ENCODE measurements at regions not wholly inside any gene's neighbourhood (a gene's known extent, or its start where the extent isn't known, plus 50 kb on each side); places are given as distances from the start of the nearest gene placed in this dataset.

DNA sequence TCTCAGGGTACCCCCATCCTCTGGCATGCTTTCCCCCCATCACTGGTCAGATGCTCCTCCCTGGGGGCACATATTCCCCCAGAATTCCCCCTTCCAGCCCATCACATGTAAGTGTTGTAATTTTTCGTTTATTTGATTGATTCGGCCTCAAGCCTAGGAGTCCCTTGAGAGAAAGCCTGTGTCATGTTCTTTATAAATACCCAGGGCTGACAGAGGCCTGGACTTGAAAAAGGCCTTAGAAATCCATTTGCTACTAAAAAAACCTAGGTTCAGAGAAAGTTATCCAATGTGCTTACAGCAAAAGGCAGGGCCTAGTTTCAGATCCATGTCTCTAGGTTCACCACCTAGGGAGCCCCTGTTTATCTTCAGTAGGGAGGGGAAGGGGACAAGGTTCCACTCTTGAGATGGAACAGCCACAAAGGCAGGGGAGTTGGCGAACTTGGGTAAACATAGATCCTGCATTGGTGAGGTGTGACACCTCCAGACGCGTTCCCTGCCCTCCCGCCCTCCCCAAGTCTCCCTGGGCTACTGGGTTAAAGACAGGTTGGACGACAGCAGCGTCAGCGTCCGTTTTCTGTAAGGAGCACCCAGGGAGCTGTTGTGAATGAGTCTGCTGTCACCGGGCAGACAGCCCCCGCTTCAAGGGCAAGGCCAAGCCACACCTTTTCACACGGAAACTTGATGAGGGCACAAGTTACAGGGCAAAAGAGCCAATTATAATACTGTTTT lies 147.8 kb downstream of the EN1 start:
- in situ Hi-C loops (cut with HindIII; ENCODE audit: low sequenced_read_pairs), result no loop called here

DNA sequence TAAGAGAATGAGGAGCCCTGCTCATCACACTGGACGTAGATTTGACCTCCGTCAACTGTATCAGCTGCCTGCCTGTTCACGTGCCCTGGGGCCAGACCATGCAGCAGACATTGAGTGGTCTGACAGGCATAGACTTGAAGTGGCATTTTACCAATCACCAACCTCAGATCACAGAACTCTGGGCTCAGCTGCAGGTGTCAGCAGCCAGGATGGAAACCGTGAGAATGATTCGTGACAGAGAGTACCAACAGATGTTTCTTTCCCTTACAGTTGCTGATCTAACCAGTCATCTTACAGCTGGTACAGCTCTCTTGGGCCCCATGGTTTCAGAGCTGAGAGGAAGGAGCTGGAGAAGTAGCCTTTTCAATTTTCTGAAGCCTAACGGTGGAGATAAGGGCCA lies 148.9 kb downstream of the EN1 start:
- in situ Hi-C loops (cut with HindIII; ENCODE audit: low sequenced_read_pairs), result no loop called here

DNA sequence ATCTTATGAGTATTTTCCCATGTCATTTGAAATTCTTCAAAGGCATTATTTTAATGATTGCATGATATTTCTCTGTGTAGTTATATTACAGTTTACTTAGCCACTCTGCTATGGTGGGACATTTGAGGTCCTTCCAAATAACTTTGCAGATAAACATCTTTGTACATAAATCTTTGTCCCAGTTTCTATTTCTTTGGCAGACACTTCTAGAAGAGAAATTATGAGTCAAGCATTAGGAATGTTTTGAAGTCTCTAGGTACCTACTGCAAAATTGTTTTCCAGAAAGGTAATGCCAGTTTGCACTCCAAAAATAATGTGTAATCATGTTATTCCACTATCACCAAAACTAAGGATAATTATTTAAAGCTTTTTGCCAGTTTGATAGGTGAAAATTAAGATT lies 149.7 kb downstream of the EN1 start:
- in situ Hi-C loops (cut with HindIII; ENCODE audit: low sequenced_read_pairs), result no loop called here

DNA sequence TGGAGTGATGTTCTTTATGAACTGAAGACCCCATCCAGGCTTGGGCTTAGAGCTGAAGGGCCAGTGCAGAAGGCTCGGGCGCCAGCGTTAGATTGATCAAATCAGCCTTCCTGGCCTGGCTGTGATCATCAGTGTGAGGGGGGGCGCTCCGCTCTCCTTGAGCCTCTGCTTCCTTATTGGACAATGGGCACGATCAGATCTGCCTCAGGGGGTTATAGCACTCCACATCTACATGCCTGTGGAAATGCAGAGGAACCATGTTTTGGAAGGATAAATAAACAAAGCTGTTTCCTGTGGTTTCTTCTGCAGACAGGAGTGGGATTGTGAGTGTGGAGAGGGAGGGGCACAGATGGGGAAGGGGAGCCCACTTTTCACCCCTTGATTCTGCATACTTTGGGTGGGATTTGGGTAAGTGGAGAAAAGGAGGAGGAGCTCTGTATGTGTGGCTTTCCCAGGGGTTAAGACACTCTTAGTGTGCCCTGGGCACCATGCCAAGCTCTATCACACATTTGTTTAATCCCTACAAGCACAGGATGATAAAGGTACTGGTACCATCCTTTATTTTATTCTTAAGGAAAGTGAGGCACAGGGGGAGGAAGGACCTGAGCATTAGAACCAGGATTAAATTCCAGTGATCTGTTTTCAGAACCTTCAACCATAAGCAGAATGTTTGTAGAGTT lies 150.5 kb downstream of the EN1 start:
- in situ Hi-C loops (cut with HindIII; ENCODE audit: low sequenced_read_pairs), result no loop called here

DNA sequence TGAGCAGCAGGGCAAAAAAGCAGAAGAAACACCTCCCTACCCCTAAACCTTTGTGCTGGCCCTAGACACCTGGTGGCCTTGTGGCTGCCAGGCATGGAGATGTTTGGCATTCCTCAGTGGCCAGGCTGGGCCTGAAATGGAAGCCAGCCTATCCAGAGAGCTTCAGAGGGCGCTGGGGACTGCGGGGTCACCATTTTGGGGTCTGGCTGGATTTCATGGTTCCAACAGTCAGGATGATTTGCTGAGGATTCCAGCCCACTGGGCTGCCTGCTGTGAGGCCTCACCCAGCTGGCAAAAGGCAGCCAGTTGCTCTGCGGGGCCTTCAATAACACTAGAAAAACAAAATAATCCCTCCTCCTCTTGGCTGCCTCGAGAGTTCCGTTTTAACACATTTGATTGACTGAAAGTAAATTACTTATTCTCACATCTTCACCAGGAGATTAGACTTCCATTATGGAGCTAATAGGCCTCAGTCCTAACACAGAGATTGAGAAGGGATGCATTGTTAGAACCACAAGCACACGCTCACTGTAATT lies 154.1 kb downstream of the EN1 start:
- in situ Hi-C loops (cut with HindIII; ENCODE audit: low sequenced_read_pairs), result no loop called here

- in situ Hi-C loops (cut with HindIII; ENCODE audit: low sequenced_read_pairs), result no loop called here
Measured at GRCh38 chr2:118689874-118690273, 157.6 kb downstream of the EN1 start.

GRCh38 chr2:118689456-118689855 lies 158.0 kb downstream of the EN1 start:
- in situ Hi-C loops (cut with HindIII; ENCODE audit: low sequenced_read_pairs), result no loop called here

- in situ Hi-C loops (cut with HindIII; ENCODE audit: low sequenced_read_pairs), result no loop called here
Measured at GRCh38 chr2:118689033-118689432, 158.4 kb downstream of the EN1 start.

DNA sequence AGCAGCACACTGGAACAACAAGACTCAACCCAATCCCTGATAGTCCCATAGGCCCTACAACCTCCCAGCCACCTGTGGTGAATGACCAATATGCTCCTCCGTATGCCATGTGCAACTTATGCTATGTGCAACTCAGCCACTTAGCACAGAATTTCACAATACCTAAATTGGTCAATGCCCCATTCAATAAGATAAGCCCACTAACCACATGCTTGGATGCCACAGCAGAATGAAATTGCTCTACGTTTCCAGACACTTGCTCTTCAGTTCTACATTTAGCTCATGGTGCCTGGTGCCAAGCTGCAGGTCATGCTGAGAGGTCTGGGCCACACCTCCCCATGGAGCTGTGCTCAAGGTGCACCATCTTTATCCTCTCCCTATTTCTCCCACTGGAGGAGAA lies 159.8 kb downstream of the EN1 start:
- in situ Hi-C loops (cut with HindIII; ENCODE audit: low sequenced_read_pairs), result no loop called here

GRCh38 chr2:118687192-118687591 lies 160.3 kb downstream of the EN1 start:
- in situ Hi-C loops (cut with HindIII; ENCODE audit: low sequenced_read_pairs), result no loop called here

GRCh38 chr2:118686346-118686745 lies 161.1 kb downstream of the EN1 start:
- in situ Hi-C loops (cut with HindIII; ENCODE audit: low sequenced_read_pairs), result no loop called here

- in situ Hi-C loops (cut with HindIII; ENCODE audit: low sequenced_read_pairs), result no loop called here
Measured at GRCh38 chr2:118683460-118683859, 164.0 kb downstream of the EN1 start.

GRCh38 chr2:118678985-118679384 lies 168.5 kb downstream of the EN1 start:
- in situ Hi-C loops (cut with HindIII; ENCODE audit: low sequenced_read_pairs), result no loop called here

DNA sequence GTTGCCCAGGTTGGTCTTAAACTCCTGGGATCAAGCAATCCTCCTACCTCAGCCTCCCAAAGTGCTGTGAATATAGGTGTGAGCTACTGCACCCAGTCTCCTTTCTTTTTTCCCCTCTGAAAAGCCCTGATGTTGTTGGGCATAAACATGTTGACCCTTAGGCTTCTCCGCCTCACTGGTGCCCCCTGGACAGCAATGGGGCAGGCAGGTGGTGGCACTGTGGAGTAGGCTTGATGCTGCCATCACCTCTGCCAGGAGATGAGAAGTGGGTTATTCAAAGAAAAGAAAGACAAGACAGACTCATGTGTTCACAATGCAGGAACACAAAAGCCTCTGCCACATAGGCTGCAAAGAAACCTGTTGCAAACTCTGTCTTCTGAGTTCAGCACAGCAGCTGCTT lies 169.9 kb downstream of the EN1 start:
- in situ Hi-C loops (cut with HindIII; ENCODE audit: low sequenced_read_pairs), result no loop called here

DNA sequence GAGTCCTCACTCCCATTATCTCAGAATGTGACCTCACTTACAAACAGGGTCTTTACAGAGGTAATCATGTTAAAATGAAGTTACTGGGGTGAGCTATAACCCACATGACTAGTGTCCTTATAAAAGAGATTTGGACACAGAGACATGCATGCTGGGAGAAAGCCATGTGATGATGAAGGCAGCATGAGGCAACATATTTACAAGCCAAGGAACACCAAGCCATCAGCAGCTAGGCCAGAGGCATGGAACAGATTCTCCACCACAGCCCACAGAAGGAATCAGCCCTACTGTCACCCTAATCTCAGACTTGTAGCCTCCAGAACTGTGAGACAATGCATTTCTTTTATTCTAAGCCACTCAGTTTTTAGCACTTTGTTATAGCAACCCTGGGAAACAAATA lies 171.9 kb downstream of the EN1 start:
- in situ Hi-C loops (cut with HindIII; ENCODE audit: low sequenced_read_pairs), result no loop called here

- in situ Hi-C loops (cut with HindIII; ENCODE audit: low sequenced_read_pairs), result no loop called here
Measured at GRCh38 chr2:118672571-118673158, 174.8 kb downstream of the EN1 start.

DNA sequence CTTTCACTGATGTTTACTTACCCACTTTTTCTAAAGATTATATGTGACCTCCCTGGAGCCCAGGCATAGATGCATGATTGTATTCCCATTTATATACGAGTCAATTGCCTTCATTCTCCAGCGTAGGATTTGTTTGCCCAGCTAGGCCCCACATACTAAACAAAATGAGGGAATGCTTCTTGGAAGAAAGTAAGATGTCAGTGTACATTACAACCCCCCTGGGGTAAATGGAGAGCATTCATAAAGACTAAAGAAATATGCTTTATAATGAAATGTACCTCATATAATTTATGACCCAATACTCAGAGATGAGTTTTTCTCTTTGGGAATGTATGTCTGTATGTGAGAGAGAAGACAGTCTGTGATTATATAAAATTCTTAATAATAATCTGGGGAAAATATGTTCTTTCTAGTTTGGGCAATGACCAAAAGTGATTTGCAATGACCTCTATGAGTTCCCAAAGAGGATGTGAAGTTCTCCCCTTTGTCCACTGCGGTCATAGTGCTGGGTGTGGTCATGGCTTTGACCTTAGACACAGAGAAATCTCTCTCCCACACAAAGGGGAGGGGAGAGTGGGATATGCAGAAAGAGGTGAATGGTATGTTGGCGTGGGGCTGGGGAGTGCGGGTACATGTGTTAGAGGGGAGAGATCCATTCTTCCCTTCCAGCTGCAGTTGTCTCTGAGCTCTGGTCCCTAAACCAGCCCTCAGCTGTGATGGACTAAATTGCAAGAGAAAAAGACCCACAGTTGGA lies 175.6 kb downstream of the EN1 start:
- in situ Hi-C loops (cut with HindIII; ENCODE audit: low sequenced_read_pairs), result no loop called here

DNA sequence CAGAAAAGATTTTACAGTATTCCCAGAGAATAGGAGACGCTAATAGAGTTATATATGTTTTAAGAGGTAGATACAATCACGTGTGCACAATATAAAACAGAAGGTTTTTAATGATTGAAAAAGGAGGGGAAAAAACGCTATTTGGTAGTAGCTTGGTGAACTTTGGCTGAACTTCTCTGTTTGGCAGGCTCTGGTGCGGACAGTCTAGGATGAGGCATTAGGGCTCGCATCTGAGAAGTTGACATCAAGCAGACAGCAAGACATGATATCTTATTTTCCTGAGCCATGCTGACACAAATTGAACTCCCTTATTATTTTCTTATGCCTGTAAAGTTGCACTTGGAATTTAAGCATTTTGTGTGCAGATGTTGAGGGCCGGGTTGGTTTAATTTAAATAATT lies 176.6 kb downstream of the EN1 start:
- in situ Hi-C loops (cut with HindIII; ENCODE audit: low sequenced_read_pairs), result no loop called here

GRCh38 chr2:118670276-118670675 lies 177.2 kb downstream of the EN1 start:
- in situ Hi-C loops (cut with HindIII; ENCODE audit: low sequenced_read_pairs), result no loop called here

- in situ Hi-C loops (cut with HindIII; ENCODE audit: low sequenced_read_pairs), result no loop called here
Measured at GRCh38 chr2:118669654-118670053, 177.8 kb downstream of the EN1 start.

Data from DLD1 (cell line).